HG03025 (cell line): ENCODE measurements at regions not wholly inside any gene's neighbourhood (a gene's known extent, or its start where the extent isn't known, plus 50 kb on each side); places are given as distances from the start of the nearest gene placed in this dataset.
A peak's percentile ranks its signal among the peaks of the same experiment; 100 is the strongest.

Experiments
- ATAC-seq: cut with Tn5 transposase; IDR thresholded peaks from one replicate; pipeline ENCODE4 v1.9.1; 2021; ENCODE audit warnings: mild to moderate bottlenecking, moderate library complexity; ENCODE audit not compliant: unreplicated experiment, low FRiP score

GRCh38 chr5:68730220-68730978 lies 363.4 kb upstream of the SLC30A5 start:
- ATAC-seq, result no peak

DNA sequence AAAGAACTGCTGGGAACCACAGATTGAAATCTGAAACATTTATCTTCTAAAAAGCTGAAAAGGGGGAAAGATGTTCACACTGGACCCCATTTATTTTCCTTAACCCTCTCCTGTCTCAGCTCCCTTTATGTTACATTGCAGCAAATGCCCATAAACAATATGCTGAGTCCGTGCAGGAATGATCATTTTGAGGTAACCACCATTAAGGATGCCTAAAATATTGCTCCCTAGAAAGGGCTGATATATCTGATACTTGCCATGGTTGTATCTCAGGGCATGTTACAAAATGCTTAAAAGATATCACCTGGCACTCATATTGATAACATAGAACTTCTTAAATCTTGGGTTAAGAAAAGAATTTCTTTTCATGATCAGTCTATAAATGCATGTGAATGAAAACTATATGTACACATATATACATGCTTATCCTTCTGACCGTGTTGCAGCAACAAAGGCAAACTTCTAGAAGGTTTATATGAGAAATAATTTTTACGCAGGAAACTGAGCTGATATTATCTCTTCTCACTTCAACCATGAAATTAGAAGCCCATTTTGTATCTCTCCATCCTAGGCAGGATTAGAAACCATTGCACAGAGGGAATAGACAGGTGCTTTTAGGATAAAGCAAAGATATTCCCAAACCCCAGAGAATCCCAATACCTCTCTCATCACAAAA lies 362.7 kb upstream of the SLC30A5 start:
- ATAC-seq, result no peak

DNA sequence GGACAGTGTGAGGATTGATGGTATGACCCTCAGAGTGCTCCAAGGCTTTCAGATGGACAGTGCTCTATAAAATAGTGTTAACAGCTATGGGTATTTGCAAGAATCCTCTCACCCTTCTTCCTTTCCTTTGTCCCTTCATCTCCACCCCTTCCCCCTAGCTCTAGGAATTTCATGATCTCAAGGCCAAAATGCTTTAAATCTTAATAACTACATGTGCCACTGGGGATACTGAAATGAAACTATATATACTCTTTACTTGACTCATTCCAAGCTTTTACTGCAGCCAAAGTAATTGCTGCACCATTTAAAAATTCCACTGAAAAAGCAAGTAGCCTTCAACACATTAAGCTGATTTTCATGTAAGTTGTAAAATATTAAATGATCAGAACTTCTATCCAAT lies 361.6 kb upstream of the SLC30A5 start:
- ATAC-seq, result no peak

DNA sequence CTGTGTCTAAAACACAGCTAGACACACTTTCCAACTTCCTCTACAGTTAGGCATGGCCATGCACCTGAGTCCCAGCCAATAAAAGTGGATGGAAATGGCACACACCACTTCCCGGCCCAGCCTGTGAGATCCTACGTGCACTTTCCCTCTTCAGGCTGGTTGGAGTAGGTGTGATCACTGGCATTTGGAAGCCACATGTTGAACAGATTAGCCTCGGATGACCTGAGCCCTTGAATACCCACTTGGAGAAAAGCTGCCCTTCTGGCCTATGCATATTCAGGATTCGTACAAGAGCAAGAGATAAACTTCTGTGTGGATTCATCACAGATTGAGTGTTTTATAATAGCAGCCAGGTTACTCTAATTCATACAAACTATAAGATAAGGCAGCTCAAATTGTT lies 359.0 kb upstream of the SLC30A5 start:
- ATAC-seq, result no peak

DNA sequence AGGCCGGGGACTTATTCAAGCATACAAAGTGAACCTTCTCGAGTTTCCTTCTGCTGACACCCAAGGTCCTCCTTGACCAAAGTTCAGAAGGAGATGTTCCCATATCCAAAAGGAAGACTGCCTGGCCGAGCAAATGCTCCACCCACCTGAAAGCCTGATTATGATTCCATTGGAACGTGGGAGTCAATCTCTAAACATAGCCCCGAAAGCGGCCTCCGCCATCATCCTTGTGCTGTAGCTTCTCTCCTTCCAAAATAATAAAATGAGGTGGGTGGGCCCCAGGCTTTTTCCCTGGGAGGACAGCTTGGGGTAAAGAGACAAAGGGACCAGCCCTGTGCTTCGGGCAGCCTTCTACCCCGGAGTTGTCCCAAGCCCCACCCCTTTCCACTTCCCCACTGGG lies 355.6 kb upstream of the SLC30A5 start:
- ATAC-seq, result no peak

DNA sequence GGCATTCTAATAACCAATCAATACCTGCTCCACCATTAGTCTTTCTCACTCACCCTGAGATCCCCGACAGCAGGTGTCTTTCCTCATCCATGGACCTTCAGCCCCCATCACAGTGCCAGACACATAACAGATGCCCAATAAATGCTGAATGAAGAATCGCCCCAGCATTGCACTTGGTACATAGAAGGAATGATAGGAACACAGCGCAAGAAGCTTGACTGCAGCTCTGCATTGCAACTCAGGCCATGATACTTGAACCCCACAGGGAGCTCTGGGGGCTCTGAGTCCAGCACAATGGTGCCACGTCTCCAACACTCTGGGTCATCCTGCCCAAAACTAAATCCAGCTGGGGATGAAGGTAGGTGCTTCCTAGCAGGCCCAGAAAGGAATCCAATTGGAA lies 355.0 kb upstream of the SLC30A5 start:
- ATAC-seq, result no peak

GRCh38 chr5:68739752-68740151 lies 354.1 kb upstream of the SLC30A5 start:
- ATAC-seq, result peak; percentile 58

DNA sequence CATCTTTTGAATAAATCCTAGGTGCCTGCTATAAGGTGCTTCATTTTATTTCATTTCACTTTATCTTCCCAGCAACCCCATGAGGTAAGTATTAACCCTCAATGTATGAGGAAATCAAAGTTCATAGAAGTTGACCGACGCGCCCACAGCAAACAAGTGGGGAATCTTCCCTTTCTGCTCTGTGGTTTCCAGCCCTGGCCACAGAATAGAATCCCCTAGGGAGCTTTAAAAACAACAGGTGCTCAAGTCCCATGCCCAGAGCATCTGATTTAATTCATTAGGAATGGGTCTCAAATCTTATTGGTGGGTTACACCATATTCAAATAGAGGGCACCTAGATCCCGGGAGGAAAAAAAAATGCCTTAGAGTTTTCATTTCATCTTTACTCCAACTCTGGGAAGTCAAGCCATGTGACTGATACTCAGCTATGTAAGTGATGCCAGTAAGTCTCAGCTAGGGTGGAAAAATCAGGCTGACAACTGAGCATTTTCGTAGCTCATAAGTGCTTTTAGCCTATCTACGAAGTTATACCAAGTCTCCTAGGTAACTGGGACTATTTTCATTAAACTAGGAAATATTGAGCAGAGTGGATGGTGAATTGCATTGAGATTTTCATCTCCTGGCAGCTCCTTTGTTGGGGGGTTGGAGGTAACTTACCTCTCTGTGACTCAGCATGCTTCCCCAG lies 353.4 kb upstream of the SLC30A5 start:
- ATAC-seq, result no peak

GRCh38 chr5:68744206-68744605 lies 349.6 kb upstream of the SLC30A5 start:
- ATAC-seq, result no peak

GRCh38 chr5:68745448-68745847 lies 348.4 kb upstream of the SLC30A5 start:
- no peak for ATAC-seq

- ATAC-seq, result no peak
Observed at GRCh38 chr5:68746220-68746619, 347.6 kb upstream of the SLC30A5 start.

GRCh38 chr5:68746643-68747420 lies 347.0 kb upstream of the SLC30A5 start:
- ATAC-seq, result no peak

GRCh38 chr5:68747521-68747920 lies 346.3 kb upstream of the SLC30A5 start:
- ATAC-seq, result no peak

DNA sequence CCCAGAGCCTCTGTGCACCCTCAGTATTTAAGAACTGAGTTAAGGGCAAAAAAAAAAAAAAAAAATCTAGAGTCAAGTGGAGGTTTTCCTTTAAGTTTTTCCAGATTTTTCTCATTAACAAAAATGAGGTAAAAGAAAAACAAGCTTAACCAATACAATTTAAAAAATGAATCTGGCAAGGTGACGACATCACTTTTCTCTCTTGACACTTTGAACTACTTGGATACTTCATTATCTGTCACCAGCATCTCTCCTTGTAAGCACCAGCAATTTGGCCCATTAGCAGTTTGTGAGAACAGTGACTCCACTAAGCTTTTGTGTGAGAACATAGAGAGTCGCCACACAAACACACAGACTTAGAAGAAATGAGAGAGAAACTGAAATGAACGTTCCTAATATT lies 345.7 kb upstream of the SLC30A5 start:
- no peak for ATAC-seq

DNA sequence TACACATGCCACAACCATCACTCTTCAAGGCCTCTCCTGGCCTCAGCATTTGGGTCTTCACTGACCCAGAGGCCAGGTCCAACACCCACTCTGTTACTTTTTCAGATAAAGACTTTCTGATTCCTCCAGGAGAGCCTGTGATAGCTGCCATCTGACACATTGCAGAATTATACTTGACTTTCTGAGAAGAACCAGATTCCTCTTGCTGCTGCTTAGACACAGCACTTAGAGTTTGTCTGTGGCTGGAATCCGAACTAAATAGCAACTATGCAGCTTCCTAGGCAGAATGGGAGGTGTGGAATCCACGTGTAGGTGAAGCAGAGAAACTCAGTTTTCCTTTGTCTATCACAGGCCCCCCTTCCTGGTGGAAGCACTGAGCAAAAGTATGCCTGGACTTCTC lies 344.7 kb upstream of the SLC30A5 start:
- no peak for ATAC-seq

GRCh38 chr5:68749631-68750030 lies 344.2 kb upstream of the SLC30A5 start:
- no peak for ATAC-seq

DNA sequence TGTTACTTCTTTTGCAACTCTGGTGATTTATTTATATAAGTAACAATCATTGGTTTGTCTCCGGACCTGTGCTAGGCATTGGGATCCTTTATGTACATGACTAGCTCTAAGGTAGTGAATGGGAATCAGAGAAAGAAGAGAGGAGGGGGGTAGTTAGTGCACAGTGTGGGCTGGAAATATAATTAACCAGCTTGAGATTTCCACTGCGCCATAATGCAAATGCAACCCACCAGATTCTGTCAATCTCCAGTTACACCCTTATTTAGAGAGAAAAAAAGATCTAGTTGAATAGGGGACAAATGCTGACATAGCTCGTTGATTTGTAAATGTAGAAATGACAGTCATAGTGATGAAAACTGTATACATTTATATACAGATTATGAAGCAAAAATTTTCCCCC lies 342.2 kb upstream of the SLC30A5 start:
- no peak for ATAC-seq

GRCh38 chr5:68754536-68754935 lies 339.3 kb upstream of the SLC30A5 start:
- no peak for ATAC-seq

DNA sequence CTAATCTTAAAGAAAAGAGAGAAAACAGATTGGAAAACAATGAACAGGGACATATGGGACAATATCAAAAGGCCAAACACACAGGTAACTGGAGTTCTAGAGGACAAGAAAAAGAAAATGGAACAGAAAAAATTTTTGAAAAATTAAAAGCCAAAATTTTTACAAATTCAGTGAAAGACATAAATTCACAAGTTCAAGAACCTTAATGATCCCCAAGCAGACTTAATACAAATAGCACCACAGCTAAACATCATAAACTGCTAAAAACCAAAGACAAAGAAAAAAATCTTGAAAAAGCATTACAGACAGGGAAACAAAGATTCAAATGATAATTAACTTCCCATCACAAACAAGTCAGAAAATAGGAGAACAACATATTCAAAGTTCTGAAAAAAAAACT lies 338.5 kb upstream of the SLC30A5 start:
- no peak for ATAC-seq

DNA sequence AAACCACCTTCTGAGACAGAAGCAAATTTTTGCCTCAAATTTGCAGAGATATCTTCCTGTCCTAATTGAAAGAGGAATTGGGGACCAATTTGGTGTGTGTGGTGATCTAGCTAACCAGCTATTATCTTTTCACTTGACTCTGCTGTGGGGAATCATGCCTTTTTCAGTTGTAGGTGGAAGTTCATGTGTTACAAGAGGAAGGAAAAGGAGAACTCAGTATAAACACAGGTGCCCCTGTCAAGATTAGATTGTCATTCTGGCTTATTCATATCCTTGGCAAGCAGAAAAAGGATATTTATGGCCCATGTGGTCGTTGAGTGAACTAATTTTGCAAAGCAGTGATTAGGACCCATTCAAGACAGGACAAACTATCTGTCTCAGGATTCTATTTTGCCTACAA lies 336.8 kb upstream of the SLC30A5 start:
- ATAC-seq, result no peak

DNA sequence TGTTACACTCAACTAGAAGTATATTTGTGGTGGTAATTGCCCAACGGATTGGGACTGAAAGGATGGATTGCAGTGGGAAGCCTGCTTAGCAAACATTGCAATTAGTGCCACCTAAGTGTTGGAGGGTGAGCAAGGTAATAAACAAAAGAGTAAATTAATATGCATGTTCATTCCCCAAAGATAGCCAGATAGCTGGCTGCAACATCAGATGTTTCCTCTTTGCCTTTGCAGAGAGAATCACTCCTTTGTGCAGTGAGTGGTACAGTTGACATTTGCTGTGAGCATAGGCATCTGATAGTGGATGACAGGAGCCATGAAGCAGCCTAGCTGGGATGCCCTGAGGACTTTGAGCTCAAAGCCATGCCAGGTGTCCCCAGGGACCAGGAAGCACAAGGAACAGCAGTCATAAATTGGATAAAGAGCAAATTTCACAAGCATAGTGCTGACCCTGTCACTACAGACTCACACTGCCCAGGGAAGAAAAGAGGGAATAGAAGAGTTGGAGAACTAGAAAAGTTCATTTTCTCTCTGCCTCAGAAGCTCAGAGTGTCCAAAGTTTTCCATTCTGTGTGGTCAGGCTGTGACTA lies 336.1 kb upstream of the SLC30A5 start:
- ATAC-seq, result no peak
